ENCODE measurements at regions not wholly inside any gene's neighbourhood (a gene's known extent, or its start where the extent isn't known, plus 50 kb on each side); places are given as distances from the start of the nearest gene placed in this dataset.

DNA sequence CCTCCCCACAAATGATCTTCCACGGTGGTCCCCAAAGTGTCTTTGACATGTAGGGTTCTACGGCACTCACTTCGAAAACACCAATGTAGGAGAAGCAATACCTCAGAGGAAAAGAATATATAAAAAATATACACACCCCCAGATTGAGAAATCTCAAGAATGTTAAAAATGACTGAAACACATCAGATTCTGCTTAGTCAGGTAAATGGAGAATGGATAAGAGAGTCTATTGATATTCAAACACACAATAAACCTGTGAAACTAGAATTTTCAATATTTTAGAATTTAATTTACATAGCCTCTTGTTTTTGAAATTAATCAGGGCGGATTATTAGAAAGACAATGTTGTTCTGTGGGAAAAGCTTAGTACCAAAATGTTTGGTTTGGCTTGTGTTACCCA lies 712.4 kb downstream of the GATA3 start:
- intact Hi-C loops (cut with micrococcal nuclease), result loop anchor here (10.0 kb wide), 1 partner anchor 438 kb away; no protein-coding TSS in a partner anchor
- dilution Hi-C loops (cut with MboI; ENCODE audit: extremely low pct_ligation_motif_present, low sequenced_read_pairs), result no loop called here
- FAIRE-seq, result no peak
- Histone ChIP-seq H3K9me3 (replicated peaks; ENCODE audit: control insufficient read depth, insufficient read depth, low read length) (no peaks in the 10 kb centered on the region), H3K27ac (ENCODE audit: insufficient read depth, low read depth, low read length) (no peak overlapping the region), H3K9me1 (replicated peaks; ENCODE audit: control insufficient read depth, extremely low read depth, insufficient read depth, low read length) (no peaks in the 10 kb centered on the region), H4K20me1 (replicated peaks; ENCODE audit: control insufficient read depth, extremely low read depth, insufficient read depth, low read length) (no peaks in the 10 kb centered on the region), H3K4me2 (ENCODE audit: insufficient read depth, low read length) (no peak overlapping the region), H3K4me1 (ENCODE audit: control insufficient read depth, extremely low read depth, insufficient read depth, low read length) (no peaks in the 10 kb centered on the region), H3K27me3 (ENCODE audit: control insufficient read depth in 2 of 2, insufficient read depth in 2 of 2, low read length in 2 of 2) (no peaks in the 10 kb centered on the region), H2AFZ (ENCODE audit: low read depth, low read length) (no peak overlapping the region), H3K4me3 (replicated peaks in 1 of 3; ENCODE audit: insufficient read depth in 1 of 3, low read depth in 1 of 3, low read length in 3 of 3) (no peak overlapping the region), H3K36me3 (ENCODE audit: control insufficient read depth in 2 of 2, extremely low read depth in 1 of 2, insufficient read depth in 2 of 2, low read length in 2 of 2) (no peaks in the 10 kb centered on the region), H3K79me2 (ENCODE audit: control insufficient read depth, insufficient read depth, low read length) (no peaks in the 10 kb centered on the region), H3K9ac (replicated peaks; ENCODE audit: extremely low read depth, insufficient read depth, low read length) (no peak overlapping the region)
- TF ChIP-seq MYC (IDR thresholded peaks at IDR 0.05; ENCODE audit: low read depth, low read length) (no peak), EZH2 (IDR thresholded peaks at IDR 0.05; ENCODE audit: borderline replicate concordance, low read depth, low read length, severe bottlenecking) (no peak), FOS (IDR thresholded peaks at IDR 0.05; ENCODE audit: borderline replicate concordance, insufficient read depth, low read length) (no peak), POLR2A (IDR thresholded peaks at IDR 0.05; ENCODE audit: low read depth, low read length) (no peak), GATA2 (IDR thresholded peaks at IDR 0.05; ENCODE audit: insufficient read depth, insufficient read length, low read depth, low read length) (no peak), JUN (IDR thresholded peaks at IDR 0.05; ENCODE audit: borderline replicate concordance, insufficient read depth, insufficient read length, low read depth) (no peak), POLR2AphosphoS5 (IDR thresholded peaks at IDR 0.05; ENCODE audit: insufficient read depth, low read depth, low read length) (no peak)
- TF ChIP-seq, protein P1, sequence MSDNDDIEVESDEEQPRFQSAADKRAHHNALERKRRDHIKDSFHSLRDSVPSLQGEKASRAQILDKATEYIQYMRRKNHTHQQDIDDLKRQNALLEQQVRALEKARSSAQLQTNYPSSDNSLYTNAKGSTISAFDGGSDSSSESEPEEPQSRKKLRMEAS (IDR thresholded peaks at IDR 0.05; ENCODE audit: insufficient read depth, insufficient read length), result no peak
- TF ChIP-seq, protein P2, sequence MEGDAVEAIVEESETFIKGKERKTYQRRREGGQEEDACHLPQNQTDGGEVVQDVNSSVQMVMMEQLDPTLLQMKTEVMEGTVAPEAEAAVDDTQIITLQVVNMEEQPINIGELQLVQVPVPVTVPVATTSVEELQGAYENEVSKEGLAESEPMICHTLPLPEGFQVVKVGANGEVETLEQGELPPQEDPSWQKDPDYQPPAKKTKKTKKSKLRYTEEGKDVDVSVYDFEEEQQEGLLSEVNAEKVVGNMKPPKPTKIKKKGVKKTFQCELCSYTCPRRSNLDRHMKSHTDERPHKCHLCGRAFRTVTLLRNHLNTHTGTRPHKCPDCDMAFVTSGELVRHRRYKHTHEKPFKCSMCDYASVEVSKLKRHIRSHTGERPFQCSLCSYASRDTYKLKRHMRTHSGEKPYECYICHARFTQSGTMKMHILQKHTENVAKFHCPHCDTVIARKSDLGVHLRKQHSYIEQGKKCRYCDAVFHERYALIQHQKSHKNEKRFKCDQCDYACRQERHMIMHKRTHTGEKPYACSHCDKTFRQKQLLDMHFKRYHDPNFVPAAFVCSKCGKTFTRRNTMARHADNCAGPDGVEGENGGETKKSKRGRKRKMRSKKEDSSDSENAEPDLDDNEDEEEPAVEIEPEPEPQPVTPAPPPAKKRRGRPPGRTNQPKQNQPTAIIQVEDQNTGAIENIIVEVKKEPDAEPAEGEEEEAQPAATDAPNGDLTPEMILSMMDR (IDR thresholded peaks at IDR 0.05; ENCODE audit: extremely low read depth in 1 of 2, insufficient read depth in 1 of 2, low read depth in 1 of 2, low read length in 2 of 2), result no peak
- ChIA-PET POLR2A (no interaction called here), CTCF (no interaction called here)
- DNase-seq (ENCODE audit: low read depth, low spot score), result no peak
- BruUV-seq (replicated peaks), result no TSS peak

Measured in endothelial cell of umbilical vein (primary cell).